ENCODE measurements at regions not wholly inside any gene's neighbourhood (a gene's known extent, or its start where the extent isn't known, plus 50 kb on each side); places are given as distances from the start of the nearest gene placed in this dataset.

GRCh38 chr5:110894805-110895204 lies 156.0 kb downstream of the SLC25A46 start:
- no peak for DNase-seq (ENCODE audit: low read depth)
- no peaks in the 10 kb centered on the region for H3K27me3 ChIP-seq (ENCODE audit: control insufficient read depth, insufficient read depth, low read length)
- no peaks in the 10 kb centered on the region for H3K36me3 ChIP-seq (ENCODE audit: control insufficient read depth, insufficient read depth, low read length)
- TF ChIP-seq CTCF (IDR thresholded peaks at IDR 0.05; ENCODE audit: insufficient read depth, low read length, severe bottlenecking), result no peak
- peak; percentile 94 for FAIRE-seq
- H3K4me3 ChIP-seq (ENCODE audit: low read depth, low read length), result no peak overlapping the region

GRCh38 chr5:110896901-110897300 lies 158.1 kb downstream of the SLC25A46 start:
- FAIRE-seq (no peak), DNase-seq (ENCODE audit: low read depth) (peak; percentile 16)
- Histone ChIP-seq H3K4me3 (ENCODE audit: low read depth, low read length) (no peak overlapping the region), H3K36me3 (ENCODE audit: control insufficient read depth, insufficient read depth, low read length) (no peaks in the 10 kb centered on the region), H3K27me3 (ENCODE audit: control insufficient read depth, insufficient read depth, low read length) (no peaks in the 10 kb centered on the region)
- TF ChIP-seq CTCF (IDR thresholded peaks at IDR 0.05; ENCODE audit: insufficient read depth, low read length, severe bottlenecking), result no peak

- FAIRE-seq (no peak), DNase-seq (ENCODE audit: low read depth) (peak; percentile 82)
- H3K36me3 ChIP-seq (ENCODE audit: control insufficient read depth, insufficient read depth, low read length), result no peaks in the 10 kb centered on the region
- no peak overlapping the region for H3K4me3 ChIP-seq (ENCODE audit: low read depth, low read length)
- no peaks in the 10 kb centered on the region for H3K27me3 ChIP-seq (ENCODE audit: control insufficient read depth, insufficient read depth, low read length)
- TF ChIP-seq CTCF (IDR thresholded peaks at IDR 0.05; ENCODE audit: insufficient read depth, low read length, severe bottlenecking), result no peak
Observed at GRCh38 chr5:110899566-110900412, 161.0 kb downstream of the SLC25A46 start.

GRCh38 chr5:110900829-110901228 lies 162.0 kb downstream of the SLC25A46 start:
- Histone ChIP-seq H3K36me3 (ENCODE audit: control insufficient read depth, insufficient read depth, low read length) (no peaks in the 10 kb centered on the region), H3K4me3 (ENCODE audit: low read depth, low read length) (no peak overlapping the region), H3K27me3 (ENCODE audit: control insufficient read depth, insufficient read depth, low read length) (no peaks in the 10 kb centered on the region)
- peak; percentile 99 for DNase-seq (ENCODE audit: low read depth)
- FAIRE-seq, result peak; percentile 86
- no peak for TF ChIP-seq CTCF (IDR thresholded peaks at IDR 0.05; ENCODE audit: insufficient read depth, low read length, severe bottlenecking)

GRCh38 chr5:110903966-110904365 lies 165.2 kb downstream of the SLC25A46 start:
- H3K4me3 ChIP-seq (ENCODE audit: low read depth, low read length), result no peak overlapping the region

More at GRCh38 chr5:110903966-110904365, 165.2 kb downstream of the SLC25A46 start:
- Histone ChIP-seq H3K36me3 (ENCODE audit: control insufficient read depth, insufficient read depth, low read length) (no peaks in the 10 kb centered on the region), H3K27me3 (ENCODE audit: control insufficient read depth, insufficient read depth, low read length) (no peaks in the 10 kb centered on the region)
- no peak for DNase-seq (ENCODE audit: low read depth)
- no peak for FAIRE-seq
- TF ChIP-seq CTCF (IDR thresholded peaks at IDR 0.05; ENCODE audit: insufficient read depth, low read length, severe bottlenecking), result no peak

Data from bronchial epithelial cell (primary cell).